Skeletal muscle cell (primary cell): ENCODE measurements at regions not wholly inside any gene's neighbourhood (a gene's known extent, or its start where the extent isn't known, plus 50 kb on each side); places are given as distances from the start of the nearest gene placed in this dataset.
A peak's percentile ranks its signal among the peaks of the same experiment; 100 is the strongest.

ENCODE experiments used
- DNase-seq: peaks from one replicate; pipeline ENCODE4 v3.0.0-alpha.2; 2010; ENCODE audit warnings: low read depth
- H3K4me3 ChIP-seq: 2 replicates; pipeline ENCODE4 v1.5.1; 2011; ENCODE audit warnings: low read depth, mild to moderate bottlenecking, control low read depth, low read length, moderate library complexity

GRCh38 chr17:69870751-69871199, 204.2 kb upstream of the KCNJ16 start:
- DNase-seq, result peak; percentile 30
- H3K4me3 ChIP-seq, result no peak overlapping the region

- no peak for DNase-seq
- no peak overlapping the region for H3K4me3 ChIP-seq
These were observed 203.7 kb upstream of the KCNJ16 start for GRCh38 chr17:69871318-69871717.

GRCh38 chr17:69872675-69873262, 202.3 kb upstream of the KCNJ16 start:
- no peak overlapping the region for H3K4me3 ChIP-seq
- no peak for DNase-seq

DNA sequence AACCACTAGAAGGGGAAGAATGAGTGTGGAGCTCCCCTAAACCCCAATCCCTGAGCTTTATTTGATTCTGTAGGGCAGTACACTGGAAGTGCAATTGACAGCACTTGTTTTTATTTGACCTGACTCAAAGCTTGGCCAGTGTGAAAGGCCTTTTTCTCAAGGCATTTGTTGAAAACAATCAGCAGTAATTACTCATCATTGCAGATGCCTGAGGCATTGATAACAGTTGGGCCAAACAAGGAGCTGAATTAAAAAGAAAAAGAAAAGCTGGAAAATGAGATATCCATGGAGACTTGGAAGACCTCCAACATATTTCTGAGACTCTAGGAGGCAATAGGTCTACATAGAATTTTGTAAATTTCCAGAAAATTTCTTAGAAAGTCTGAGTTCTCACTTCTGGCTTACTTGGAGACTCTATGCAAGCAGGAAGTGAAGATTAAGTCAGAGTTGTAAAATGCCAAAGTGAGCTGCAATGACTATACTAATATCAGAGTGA, 200.8 kb upstream of the KCNJ16 start:
- peak; percentile 52 for DNase-seq
- no peak overlapping the region for H3K4me3 ChIP-seq

GRCh38 chr17:69876757-69877156, 198.3 kb upstream of the KCNJ16 start:
- DNase-seq, result no peak
- no peak overlapping the region for H3K4me3 ChIP-seq

DNA sequence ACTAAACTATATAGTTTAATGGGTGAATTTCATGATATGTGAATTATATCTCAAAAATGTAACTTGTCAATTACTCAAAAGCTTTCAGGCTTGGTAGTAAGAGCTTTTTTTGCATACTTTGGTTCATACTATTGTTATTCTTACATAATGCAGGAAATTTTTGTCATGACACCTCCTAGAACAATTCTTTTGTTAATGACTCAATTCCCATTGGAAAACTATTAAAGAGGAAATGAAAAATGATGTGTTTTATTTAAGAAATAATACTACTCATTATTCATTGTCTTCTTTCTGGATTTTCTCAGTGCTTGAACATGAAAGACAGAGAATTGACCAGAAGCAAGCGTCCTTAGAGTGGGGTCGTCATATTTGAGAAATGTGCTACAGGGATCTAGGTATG, 196.4 kb upstream of the KCNJ16 start:
- H3K4me3 ChIP-seq, result no peak overlapping the region
- no peak for DNase-seq

DNA sequence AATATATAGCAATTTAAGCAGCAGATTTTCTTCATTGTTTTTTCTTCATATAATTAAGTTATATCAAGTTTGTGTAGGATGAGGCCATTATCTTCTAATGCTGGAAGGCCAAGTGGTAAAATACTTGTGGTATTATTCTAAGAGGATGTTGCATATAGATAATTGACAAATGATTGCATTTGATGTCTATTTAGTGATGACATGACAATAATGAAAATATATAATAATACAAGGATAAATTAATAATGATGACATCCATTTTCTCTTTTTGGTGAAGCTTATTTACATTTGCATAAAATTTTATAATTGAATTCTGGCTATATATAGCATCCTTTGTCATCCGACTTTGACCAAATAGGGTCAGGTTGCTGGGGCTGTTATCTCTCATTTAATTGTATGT, 195.4 kb upstream of the KCNJ16 start:
- no peak for DNase-seq
- no peak overlapping the region for H3K4me3 ChIP-seq

DNA sequence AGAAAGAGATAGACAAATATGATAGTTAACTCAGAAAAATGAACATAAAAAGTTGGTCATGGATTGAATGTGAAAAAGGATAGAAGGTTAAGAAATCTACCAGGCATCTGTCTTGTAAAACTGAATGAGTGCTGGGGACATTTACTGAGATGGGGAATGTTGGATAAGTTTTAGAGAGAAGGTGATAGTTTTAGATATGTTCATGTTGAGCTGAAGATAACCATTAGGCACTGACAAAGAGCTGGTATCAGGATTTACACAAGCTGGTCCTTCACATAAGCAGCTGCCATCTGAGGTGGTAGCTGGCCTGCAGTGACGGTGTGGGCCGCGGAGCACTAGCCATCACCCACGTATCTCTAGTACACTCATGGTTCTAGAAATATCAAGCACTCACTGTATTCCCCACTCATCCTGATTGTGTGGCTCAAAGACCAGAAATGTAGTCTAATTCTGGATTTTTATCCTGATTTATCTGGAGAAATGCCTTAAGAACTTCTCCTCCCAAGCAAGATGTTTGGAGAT, 194.4 kb upstream of the KCNJ16 start:
- no peak for DNase-seq
- H3K4me3 ChIP-seq, result no peak overlapping the region

DNA sequence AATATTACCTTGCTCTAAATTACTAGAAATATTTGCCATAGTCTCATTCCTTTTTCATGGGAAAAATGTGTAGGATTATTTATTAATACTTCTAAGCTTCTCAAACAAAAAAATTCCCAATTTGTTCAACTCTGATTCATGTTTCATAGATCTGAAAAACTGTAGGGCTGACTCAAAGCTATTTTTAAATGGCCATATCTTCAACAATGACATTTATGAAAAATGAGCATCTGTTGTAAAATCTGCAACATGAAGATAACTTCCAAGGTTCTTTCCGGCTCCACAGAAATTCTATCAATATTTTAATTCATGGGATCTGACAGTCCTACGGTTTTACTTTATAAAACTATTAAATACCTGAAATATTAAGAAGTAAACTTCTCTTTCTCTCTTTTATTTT, 192.7 kb upstream of the KCNJ16 start:
- H3K4me3 ChIP-seq, result no peak overlapping the region
- DNase-seq, result no peak

DNA sequence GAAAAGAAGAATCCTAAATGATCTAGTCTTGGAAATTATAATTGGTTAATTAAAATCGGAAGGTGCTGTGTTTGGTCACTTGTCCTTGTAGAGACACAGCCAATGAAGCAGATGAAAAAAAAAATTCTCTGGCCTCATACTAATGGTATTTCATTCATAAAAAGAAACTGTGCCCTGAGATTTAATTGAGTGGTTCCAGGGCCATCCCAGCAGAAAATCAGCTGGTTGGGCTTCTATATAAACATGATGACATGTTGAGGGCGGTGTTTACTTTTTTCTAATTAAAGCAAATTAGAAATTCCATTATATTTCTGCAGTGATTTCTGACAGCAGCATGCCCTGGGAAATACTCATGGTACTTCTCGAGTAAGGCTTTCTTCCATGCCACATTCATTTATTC, 191.9 kb upstream of the KCNJ16 start:
- DNase-seq, result no peak
- no peak overlapping the region for H3K4me3 ChIP-seq

GRCh38 chr17:69884356-69884755, 190.7 kb upstream of the KCNJ16 start:
- H3K4me3 ChIP-seq, result no peak overlapping the region
- DNase-seq, result peak; percentile 19

- DNase-seq, result no peak
- H3K4me3 ChIP-seq, result no peak overlapping the region
These were observed 190.2 kb upstream of the KCNJ16 start for GRCh38 chr17:69884846-69885245.

- peak; percentile 65 for DNase-seq
- no peak overlapping the region for H3K4me3 ChIP-seq
These were observed 176.4 kb upstream of the KCNJ16 start for GRCh38 chr17:69898601-69899000.

GRCh38 chr17:69900101-69900500, 174.9 kb upstream of the KCNJ16 start:
- no peak for DNase-seq
- no peak overlapping the region for H3K4me3 ChIP-seq

GRCh38 chr17:69900829-69901228, 174.2 kb upstream of the KCNJ16 start:
- no peak for DNase-seq
- no peak overlapping the region for H3K4me3 ChIP-seq

DNA sequence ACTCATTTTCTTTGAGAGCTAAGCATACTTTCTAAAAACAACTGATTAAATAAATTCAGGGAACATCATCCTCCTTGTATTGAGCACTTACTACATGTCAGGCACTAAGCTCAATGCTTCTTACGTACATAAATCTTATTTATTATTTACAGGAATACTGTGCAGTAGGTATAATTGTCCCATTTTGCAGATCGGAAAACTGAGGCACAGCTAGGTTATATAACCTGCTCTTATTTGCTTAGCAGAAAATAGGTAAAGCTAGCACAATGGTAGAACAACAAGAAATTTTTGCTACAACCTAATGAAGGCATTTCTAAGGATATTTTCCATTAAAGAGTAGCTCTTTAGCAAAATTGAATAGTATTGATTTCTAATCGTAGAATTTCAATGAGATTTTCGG, 168.7 kb upstream of the KCNJ16 start:
- no peak overlapping the region for H3K4me3 ChIP-seq
- no peak for DNase-seq

GRCh38 chr17:69907132-69907847, 167.7 kb upstream of the KCNJ16 start:
- DNase-seq, result no peak
- H3K4me3 ChIP-seq, result no peak overlapping the region

DNA sequence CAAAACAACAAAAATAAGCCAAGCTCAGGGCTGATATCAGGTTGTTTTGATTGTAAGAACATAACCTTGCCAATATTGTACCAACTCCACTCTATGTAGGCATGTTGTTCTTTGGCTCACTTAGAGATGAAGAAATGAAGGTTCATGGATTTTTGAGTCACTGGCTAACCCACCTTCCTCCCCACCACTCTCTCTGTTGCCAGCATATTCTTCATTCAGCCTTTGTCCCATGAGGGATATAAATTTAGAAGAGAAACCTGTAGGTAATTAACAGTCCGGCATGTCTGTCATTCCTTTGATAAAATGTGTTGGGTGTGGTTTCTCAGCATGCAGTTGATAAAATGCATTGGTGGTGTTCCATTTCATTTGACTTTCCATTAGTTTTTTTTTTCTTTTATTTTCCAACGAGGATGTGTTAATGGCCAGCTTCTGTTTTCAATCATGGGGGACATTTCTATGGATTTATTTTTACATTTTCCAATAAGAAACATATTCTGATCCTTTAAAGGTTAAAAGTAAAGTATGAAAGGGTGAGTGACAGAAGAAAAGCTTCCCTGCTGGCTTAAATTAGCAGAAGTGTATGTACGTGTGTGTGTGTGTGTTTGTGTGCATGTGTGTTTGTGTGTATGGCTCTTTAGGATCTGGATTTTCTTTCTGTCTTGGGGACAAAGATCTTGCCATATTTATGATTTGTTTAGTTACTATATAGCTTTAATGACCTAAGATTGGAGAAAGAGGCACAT, 166.2 kb upstream of the KCNJ16 start:
- DNase-seq, result no peak

GRCh38 chr17:69909389-69909788, 165.6 kb upstream of the KCNJ16 start:
- H3K4me3 ChIP-seq, result no peak overlapping the region
- no peak for DNase-seq

More for the DNA sequence above, 166.2 kb upstream of the KCNJ16 start:
- no peak overlapping the region for H3K4me3 ChIP-seq

DNA sequence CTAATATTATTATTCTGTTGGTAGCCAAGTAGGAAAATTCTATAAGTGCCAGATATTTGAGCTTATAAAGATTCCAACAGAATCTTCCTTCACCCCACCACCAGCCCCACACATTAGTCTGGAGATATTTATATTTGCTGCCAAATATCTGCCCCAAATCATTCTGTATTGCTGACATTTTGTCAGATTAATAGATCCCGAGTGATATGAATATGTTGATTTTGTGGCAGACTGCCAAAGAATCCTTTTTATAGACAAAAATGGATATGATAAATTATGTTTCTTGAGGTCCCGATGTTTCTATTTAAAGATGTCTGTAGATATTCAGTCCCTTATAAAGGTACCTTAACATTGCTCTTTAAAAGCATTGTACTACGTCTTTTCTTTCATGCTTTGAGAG, 162.2 kb upstream of the KCNJ16 start:
- DNase-seq, result no peak
- H3K4me3 ChIP-seq, result no peak overlapping the region
